ENCODE measurements at regions not wholly inside any gene's neighbourhood (a gene's known extent, or its start where the extent isn't known, plus 50 kb on each side); places are given as distances from the start of the nearest gene placed in this dataset.

- DNase-seq (ENCODE audit: low spot score): no peak
These were observed 505.4 kb upstream of the FAM241A start for GRCh38 chr4:111639876-111640275.

GRCh38 chr4:111641813-111642579, 503.3 kb upstream of the FAM241A start:
- DNase-seq (ENCODE audit: low spot score): no peak

GRCh38 chr4:111648056-111648455, 497.2 kb upstream of the FAM241A start:
- DNase-seq (ENCODE audit: low spot score): no peak

- DNase-seq (ENCODE audit: low spot score): no peak
These were observed 495.9 kb upstream of the FAM241A start for GRCh38 chr4:111649308-111649707.

- DNase-seq (ENCODE audit: low spot score): no peak
These were observed 495.1 kb upstream of the FAM241A start for GRCh38 chr4:111650146-111650545.

GRCh38 chr4:111650674-111651086, 494.6 kb upstream of the FAM241A start:
- DNase-seq (ENCODE audit: low spot score): no peak

GRCh38 chr4:111652236-111652635, 493.0 kb upstream of the FAM241A start:
- DNase-seq (ENCODE audit: low spot score): no peak

- no peak for DNase-seq (ENCODE audit: low spot score)
These were observed 492.3 kb upstream of the FAM241A start for GRCh38 chr4:111652986-111653385.

- DNase-seq (ENCODE audit: low spot score): no peak
These were observed 482.8 kb upstream of the FAM241A start for GRCh38 chr4:111662496-111662895.

- no peak for DNase-seq (ENCODE audit: low spot score)
These were observed 480.8 kb upstream of the FAM241A start for GRCh38 chr4:111664308-111664945.

GRCh38 chr4:111666826-111667360, 478.4 kb upstream of the FAM241A start:
- no peak for DNase-seq (ENCODE audit: low spot score)

GRCh38 chr4:111671756-111672155, 473.5 kb upstream of the FAM241A start:
- DNase-seq (ENCODE audit: low spot score): no peak

- DNase-seq (ENCODE audit: low spot score): no peak
These were observed 469.5 kb upstream of the FAM241A start for GRCh38 chr4:111675746-111676145.

GRCh38 chr4:111676533-111676932, 468.7 kb upstream of the FAM241A start:
- no peak for DNase-seq (ENCODE audit: low spot score)

GRCh38 chr4:111678479-111678878, 466.8 kb upstream of the FAM241A start:
- DNase-seq (ENCODE audit: low spot score): no peak

GRCh38 chr4:111678908-111679307, 466.3 kb upstream of the FAM241A start:
- DNase-seq (ENCODE audit: low spot score): no peak

GRCh38 chr4:111681270-111681669, 464.0 kb upstream of the FAM241A start:
- DNase-seq (ENCODE audit: low spot score): no peak

- no peak for DNase-seq (ENCODE audit: low spot score)
These were observed 463.5 kb upstream of the FAM241A start for GRCh38 chr4:111681751-111682150.

GRCh38 chr4:111685205-111685604, 460.0 kb upstream of the FAM241A start:
- no peak for DNase-seq (ENCODE audit: low spot score)

GRCh38 chr4:111689214-111689613, 456.0 kb upstream of the FAM241A start:
- DNase-seq (ENCODE audit: low spot score): no peak

GRCh38 chr4:111689731-111690130, 455.5 kb upstream of the FAM241A start:
- no peak for DNase-seq (ENCODE audit: low spot score)

- DNase-seq (ENCODE audit: low spot score): no peak
These were observed 451.5 kb upstream of the FAM241A start for GRCh38 chr4:111693758-111694157.

GRCh38 chr4:111695677-111696076, 449.6 kb upstream of the FAM241A start:
- DNase-seq (ENCODE audit: low spot score): no peak
